HG02610 (cell line): ENCODE measurements at regions not wholly inside any gene's neighbourhood (a gene's known extent, or its start where the extent isn't known, plus 50 kb on each side); places are given as distances from the start of the nearest gene placed in this dataset.

Experiments used
- ATAC-seq: cut with Tn5 transposase; IDR thresholded peaks from one replicate; pipeline ENCODE4 v1.9.1; 2021; ENCODE audit warnings: mild to moderate bottlenecking, moderate library complexity; ENCODE audit not compliant: unreplicated experiment

DNA sequence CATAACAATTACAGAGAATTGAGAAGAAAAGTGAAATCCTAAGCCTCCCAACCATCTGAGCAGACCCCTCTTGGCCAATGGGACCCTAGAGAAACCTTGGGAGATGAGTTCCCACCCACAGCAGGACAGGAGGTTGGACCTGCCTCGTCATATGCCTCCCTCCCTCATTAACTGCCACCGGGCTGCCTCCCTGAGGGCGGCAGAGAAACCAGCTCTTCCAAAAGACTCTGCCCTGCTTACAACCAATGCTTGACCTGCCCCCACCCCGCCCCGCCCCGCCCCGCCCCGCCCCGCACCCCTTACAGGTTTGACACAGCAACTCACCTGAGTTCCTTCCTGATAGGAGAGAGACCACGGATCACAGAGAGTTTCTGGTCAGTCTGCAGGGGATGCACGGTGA is 86.1 kb downstream of the ADRA2C start:
- ATAC-seq, result no peak

DNA sequence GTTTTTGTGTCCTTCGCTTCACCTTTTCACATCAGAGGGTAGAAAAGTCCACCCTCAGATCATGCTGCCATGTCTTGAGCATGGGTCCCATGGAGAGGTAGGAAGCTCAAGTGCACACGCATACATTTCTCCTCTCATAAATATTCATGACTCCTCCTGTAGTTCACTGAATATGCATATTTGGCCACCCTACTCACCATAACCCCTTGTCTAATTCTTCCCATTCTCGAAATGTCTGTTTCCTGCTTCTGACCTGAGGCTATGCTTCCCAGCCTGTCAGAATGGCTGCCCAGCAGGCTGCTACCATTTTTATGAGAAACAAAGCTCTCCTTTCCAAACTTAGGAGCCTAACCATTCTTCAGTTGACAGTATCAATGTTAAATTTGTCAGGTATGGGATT is 86.5 kb downstream of the ADRA2C start:
- no peak for ATAC-seq

DNA sequence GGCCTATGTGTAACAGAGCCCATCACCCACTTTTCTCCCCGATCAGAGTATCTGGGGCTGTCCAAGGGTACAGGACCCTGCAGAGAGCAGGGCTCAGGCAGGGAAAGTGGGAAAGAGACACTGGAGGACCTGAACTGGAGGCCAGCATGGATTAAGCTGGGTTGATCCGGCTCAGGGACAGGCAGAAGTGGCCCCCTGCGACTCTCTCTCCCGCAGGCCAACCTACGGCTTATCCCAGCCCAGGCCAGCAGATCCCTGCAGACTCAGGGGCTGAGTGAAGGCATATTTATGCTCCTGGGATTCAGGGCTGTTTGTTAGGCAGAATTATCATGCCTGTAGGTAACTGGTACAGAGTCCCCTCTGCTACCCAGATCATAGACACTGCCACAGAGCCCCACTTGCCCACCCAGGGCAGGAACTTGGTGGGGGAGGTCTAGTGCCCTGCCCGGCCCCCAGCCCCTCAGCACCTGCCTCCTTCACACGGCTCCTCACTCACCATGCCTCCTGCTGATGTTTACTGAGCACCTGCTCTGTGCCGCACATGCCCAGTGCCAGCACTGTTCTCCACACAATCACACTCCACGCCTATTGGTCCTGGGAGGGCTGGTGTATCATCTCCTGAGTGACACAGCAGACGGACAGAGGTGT is 87.3 kb downstream of the ADRA2C start:
- no peak for ATAC-seq

DNA sequence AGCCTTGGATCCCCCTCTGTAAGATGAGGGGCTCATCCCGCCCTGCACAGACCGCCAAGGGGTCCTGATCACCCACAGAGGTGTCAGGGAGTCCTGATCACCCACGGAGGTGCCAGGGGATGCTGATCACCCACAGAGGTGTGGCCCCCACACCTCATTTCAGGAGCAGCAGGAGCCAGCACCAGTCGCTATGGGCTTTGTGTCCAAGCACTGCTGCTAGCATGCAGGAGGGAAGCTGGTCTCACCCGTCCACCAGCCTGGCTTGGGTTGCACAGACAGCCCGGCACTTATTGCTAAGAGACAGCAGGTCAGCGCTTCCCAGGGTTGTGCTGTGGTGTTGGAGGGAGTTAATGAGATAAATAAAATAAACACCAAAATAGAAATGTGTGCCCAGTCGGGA is 88.5 kb downstream of the ADRA2C start:
- ATAC-seq, result no peak

DNA sequence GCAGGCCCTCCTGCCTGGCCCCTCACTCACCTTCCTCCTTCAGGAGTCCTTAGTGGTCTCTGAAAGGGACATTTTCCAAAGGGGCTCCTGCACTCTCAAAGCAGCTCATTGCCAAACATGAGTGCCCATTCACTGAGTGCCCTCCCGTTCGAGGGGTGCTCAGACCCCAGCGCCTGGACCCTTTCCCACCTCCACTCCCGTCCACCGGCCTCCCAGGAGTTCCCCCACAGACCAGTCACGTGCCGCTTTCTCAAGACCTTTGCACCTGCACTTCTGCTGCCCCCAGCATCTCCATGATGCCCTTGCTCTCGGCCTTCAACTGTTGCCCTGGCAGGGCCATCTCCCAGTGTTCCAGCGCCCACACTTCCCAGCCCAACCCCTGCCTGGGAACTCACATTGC is 89.5 kb downstream of the ADRA2C start:
- no peak for ATAC-seq

DNA sequence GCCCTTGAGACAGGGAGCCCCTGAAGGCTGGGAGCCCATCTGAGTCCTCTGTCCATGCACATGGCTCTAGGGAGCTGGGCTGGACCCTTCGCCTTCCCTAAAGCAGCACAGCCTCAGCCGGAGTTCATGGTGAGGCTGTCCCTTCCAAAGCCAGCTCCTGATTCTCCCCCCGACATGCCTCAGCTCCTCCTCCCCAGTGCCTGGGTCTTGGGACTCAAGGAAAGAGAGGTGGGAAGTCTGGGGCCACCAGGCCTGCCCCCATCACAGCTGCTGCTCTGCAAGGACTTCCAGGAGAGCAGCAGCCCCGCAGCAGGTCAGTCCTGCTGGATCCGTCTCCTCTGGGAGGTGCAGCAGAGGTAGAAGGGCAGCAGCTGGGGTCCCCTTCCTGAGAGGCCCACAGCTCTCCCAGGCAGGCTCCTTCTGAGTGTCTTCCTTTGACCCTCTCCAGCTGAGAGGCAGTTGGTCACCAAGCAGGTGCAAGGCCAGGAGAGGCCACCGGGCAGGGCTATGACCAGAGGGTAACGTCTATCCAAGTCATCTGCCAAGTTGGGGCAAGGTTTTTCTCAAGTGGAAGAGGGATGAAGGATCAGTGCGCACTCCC is 90.5 kb downstream of the ADRA2C start:
- no peak for ATAC-seq

DNA sequence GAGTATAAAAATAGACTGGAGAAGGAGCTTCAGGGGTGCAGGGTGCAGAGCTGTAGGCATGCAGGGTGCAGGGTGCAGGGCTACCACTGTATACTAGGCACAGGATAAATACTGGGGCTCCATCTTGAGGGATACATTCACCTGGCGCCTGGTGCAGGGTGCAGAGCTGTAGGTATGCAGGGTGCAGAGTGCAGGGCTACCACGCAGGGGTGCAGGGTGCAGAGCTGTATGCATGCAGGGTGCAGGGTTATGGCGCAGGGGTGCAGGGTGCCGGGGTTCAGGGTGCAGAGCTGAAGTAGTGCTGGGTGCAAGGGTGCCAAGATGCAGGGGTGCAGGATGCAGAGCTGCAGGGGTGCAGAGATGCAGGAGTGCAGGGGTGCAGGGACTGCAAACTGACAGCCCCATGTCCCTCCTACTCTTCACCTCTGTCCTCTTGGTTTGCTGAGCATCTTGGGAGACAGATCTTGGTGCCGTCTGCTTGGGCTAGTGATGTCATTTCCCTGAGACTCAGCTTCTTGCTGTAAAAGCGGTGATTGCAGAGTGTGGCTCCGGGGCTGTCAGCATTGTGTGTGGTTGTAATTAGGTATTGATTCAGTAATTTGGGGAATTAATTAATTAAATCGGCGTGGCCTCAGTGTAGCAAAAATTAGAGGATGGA is 91.2 kb downstream of the ADRA2C start:
- no peak for ATAC-seq

DNA sequence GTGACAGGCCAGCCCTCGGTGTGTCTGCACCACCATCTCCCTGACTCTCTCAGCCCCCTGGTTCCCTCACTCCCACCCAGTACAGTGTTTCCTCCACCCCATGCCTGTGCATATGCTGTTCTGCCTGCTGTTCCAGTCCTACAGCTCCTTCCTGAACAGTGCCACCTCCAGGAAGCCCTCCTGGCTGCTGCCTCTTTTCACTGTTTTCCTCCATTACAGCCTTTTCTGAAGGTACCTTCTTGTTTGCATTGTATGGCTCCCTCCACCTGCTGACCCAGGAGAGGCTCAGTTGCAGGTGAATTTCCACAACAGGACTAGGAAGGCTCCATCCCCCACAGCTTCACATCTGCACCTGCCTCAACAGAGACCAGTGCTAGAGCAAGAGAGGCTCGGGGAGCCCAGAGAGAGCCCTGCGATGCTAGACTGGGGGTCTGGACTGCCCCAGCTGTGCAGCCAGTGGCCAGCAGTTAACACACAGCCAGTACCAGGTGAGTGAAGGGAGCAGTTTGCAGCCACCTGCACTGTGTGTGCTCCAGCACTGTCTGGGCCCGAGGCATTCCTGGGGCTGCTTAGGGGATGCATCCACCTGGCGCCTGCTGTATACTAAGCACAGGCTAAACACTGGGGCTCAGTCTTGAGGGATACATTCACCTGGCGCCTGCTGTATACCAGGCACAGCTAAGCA is 92.0 kb downstream of the ADRA2C start:
- no peak for ATAC-seq

DNA sequence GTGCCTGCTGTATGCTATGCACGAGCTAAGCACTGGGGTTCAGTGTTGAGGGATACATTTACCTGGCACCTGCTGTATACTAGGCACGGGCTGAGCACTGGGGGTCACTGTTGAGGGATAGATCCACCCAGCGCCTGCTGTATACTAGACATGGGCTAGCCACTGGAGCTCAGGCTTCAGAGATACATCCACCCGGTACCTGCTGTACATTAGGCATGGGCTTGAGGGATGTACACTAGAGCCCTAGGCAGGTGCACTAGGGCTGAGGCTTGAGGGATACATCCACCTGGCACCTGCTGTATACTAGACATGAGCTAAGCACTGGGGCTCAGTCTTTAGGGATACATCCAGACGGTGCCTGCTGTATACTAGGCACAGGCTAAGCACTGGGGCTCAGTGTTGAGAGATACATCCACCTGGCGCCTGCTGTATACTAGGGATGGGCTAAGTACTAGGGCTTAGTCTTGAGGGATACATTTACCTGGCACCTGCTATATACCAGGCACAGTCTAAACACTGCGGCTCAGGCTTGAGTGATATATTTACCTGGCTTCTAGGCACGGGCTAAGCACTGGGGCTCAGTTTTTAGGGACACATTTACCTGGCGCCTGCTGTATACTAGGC is 92.7 kb downstream of the ADRA2C start:
- ATAC-seq, result no peak

DNA sequence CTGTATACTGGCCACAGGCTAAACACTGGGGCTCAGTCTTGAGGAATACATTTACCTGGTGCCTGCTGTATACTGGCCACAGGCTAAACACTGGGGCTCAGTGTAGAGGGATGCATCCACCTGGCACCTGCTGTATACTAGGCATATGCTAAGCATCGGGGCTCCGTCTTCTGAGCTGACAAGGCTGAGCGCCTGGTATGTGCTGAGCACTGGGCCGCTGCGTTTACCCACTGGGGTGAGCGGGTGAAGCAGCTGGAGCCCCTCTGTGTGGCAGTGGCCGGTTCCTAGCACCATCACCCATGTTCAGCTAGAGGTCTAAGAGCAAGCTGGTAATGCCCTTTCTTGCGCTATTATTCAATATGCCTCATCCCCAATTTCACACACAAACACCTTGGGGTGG is 93.4 kb downstream of the ADRA2C start:
- no peak for ATAC-seq

DNA sequence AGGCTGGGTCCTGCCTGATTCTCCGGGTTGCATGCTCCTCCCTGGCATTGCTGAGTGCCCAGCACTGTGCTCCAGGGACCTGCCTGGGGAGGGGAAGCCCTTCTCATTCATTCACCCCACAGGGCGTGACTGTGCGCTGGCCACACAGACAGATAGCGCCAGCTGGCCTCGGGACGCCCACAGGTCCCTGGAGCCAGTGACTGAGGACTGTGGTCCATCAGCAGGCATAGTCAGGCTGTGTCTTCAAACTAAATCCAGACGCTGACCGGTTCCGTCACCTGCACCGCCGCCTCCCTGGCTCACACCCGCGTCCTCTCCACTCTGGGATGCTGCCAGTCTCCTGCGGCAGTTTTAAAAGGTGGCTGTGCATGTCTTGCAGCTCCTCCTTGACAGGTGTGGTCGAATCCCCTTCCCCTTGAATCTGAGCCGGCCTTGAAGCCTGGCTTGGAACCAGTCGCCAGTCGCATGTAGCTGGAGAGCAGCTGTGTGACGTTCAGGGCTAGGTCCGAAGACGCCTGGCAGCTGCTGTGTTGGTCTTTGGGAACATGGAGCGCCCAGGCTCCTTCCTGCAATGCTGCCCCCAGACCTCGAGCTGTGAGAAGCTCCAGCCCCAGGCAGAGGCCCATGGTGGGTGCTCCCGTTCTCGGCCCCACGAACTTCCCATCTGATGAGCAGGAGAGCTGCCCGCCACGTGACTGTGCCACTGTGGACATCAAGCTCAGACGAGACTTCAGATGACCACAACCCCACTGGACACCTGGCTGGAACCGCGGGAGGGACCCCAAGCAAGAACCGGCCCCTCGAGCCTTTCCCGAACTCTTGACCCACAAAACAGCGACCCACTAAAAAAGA is 94.1 kb downstream of the ADRA2C start:
- ATAC-seq, result no peak

DNA sequence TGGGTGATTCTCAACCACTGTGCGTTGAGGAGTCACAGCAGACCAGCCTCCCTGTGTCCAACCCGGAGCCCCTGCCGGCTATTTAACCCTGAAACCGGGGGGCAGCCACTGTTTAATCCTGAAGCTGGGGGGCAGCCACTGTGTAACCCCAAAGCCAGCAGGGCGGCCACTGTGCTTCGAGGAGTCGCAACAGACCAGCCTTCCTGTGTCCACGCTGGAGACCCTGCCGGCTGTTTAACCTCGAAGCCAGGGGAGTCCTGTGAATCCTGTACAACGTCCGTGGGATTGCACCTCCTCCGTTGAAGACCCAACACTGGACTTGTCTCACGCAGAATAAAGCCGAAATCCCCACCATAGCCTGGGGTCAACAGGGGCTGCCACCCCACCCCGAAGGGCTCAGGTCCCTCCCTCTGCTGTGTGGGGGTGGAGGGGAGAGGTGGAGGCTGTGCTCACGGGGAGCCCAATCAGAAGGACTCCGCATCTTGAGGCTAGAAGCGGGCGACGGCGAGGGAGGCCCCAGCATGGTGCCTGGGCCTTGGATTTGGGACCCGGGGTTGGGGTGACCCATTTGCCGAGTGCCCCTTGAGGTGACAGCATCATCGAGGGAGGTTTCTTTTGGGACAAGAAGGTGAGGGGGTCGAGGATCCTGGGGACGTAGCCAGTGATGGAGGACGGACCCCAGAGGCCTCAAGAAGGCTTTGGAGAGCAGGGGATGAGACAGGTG is 94.9 kb downstream of the ADRA2C start:
- no peak for ATAC-seq

DNA sequence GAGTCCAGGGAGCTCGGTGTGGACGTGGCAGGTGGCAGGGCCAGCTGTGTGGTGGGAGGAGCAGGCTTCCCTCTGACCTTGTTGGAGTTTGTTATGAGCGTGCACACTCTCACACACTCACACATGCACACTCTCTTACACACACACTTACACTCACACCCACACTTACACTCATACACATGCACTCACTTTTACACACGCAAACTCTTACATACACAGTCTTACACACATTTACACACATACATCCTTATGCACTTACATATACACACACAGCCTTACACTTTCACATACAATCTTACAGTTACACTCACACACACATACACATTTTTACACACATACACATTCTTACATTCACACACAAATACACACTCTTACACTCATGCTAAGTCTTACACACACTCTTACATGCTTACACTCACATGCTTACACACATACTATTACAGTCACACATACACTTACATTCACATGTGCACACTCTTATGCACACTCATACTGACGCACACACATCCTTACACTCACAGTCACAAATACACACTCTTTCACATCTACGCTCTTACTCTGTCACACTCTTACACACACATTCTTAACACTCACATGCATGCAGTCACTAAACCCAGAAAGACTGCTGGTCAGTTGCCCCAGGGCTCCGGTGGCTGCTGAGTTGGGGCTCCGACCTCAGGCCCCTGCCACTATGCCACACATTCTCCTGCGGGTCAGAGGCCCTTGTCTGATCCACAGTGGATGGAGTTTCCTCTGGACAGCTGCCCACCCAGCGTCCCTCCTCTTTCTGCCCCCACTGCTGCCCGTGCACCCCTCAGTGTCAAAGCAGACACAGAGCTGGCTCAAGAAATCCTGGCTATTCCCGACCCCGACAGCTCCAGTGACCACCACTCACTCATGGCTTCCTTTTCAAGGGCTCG is 95.8 kb downstream of the ADRA2C start:
- ATAC-seq, result no peak

DNA sequence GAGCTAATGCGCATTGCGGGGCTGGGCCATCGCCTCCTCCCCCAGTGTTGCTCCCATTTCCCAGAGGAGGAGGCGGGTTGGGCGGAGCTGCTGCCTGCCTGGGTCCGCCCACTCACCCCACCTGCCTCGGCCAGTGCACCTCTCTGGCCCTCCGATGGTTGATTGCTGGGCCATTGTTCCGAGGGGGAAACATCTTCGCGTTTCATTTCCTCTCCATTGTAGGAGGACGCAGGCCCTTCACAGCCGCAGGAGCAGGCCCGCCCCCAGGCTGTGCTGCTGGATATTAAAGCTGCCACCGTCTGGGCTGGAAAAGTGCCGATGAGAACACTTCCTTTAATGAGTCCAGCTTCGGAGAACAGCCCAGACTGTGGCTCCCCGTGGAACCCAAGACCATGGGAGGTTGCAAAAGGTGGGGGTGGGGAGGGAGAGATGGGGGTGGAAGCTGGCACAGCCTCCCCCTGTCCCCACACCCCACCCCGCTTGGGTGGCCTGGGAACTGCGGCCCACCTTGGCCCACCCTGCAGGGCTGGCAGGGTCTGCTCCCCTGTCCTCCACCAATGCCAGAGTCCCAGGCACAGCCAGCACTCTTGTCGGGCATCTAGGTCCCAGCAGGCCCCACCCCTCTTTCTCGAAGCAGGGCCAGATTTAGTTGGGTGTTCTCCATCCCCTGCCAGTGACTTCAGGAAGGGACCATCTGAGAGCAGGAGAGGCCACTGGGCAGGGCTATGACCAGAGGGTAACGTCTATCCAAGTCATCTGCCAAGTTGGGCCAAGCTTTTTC is 96.6 kb downstream of the ADRA2C start:
- ATAC-seq, result no peak

DNA sequence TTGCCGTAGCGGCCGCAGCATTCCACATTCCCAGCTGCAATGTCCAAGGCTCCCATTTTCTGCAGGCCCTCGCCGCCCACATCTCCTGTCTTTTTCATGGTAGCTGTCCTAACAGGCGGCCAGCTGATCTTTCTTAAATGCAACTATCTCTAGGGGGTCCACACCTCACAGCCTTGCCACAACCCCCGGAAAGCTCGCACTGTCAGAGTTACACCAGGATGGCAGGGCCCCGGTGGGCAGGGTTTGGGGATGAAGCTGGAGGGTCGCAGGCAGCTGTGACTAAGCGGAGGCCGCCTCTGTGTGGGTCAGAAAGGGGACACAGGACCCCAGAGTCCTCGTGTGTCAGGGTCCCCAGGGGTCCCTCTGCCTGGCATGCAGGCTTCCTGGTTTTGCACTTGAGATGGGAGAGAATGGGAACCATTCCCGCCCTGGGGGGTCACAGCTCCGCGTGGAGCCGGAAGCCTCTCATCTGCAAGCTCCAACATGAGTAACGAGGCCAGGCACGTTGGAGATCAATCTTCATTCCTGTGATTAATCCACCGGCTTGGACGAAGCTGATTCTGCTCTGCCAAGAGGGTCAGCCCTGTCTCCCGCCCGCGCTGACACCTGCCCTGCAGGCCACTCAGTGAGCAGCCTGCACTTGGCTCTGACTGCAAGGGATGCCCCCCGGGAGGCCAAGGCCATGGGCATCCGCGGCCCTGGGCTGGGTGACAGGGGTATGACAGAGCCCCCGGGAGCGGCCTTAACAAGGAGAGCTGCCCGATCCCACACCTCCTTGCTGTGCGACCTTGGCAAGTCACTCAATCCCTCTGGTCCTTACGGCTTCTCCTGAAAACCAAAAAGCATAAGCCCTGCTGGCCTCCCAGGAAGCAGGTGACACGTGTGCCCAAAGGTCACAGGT is 97.9 kb downstream of the ADRA2C start:
- ATAC-seq, result no peak

DNA sequence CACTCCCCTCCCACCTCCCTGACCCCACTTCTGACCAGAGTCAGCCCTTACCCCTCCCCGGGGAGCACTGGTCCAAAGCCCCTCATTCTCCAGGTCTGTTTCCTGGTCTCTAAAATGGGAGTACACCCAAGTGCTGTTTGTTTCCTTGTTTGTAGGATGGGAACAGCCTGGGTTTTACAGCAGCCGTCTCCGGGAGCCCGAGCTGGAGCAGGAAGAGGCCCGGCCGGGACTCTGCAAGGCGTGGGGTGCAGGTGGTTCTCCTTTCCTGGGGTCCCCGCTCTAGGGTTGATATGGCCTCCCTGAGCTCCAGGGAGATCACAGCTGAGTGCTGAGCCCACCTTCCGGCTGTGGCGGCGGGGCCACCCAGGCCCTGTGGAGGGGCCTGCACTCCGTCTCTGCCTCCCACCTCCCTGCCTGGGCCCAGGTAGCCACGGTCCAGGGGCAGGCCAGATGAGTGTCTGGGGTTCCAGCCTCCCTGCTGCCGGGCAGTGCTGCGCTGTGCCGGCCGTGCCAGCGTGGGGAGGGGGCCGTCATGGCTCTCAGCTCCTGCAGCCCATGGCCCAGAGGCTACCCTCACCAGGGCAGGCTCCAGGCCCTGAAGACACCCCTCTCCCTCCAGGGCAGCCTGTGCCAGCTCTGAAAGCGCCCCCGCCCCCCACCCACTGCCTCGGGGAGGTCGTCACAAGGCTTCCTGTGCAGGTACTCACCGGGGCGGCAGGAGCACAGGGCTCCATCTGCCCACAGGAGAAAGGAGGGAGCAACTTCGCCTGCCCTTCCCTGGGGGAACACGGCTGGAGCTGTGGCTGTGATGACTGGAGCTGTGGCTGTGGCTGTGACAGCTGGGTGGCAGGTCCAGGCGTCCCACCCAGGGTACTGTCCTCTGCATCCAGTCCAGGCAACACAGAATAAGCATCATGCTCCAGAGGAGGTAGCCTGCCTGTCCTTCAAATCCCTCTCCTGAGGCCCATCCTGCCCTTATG is 98.8 kb downstream of the ADRA2C start:
- ATAC-seq, result no peak
